ENCODE measurements at regions not wholly inside any gene's neighbourhood (a gene's known extent, or its start where the extent isn't known, plus 50 kb on each side); places are given as distances from the start of the nearest gene placed in this dataset.

DNA sequence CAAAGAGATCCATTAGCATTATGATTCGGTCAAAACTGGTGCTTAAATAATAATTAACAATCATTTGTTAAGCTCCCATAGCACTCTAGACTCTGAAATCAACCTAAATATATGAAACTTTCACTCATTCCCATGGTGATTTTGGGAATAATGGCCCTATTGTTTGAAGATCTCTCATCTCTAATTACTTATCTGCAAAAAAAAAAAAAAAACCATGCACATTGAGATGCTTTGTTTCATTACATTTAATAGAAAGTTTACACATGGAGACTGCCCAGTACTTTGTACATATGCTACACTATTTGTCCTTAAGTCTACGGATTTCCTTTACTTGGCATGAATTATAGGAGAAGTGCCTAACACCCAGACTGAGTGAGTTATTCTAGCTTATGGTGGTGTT, 280.6 kb upstream of the MEOX2 start:
- in situ Hi-C loops (cut with MboI) (no loop called here), intact Hi-C loops (cut with micrococcal nuclease) (no loop called here)
- Histone ChIP-seq H3K9me1 (ENCODE audit: control insufficient read depth, insufficient read depth, low read length) (no peaks in the 10 kb centered on the region), H3K4me3 (no peak overlapping the region), H3K27ac (ENCODE audit: extremely low read depth, low read depth, low read length) (no peak overlapping the region), H3K4me2 (ENCODE audit: insufficient read depth, low read length) (no peak overlapping the region), H3K9me3 (replicated peaks; ENCODE audit: control insufficient read depth, insufficient read depth, low read depth, low read length) (no peaks in the 10 kb centered on the region), H4K20me1 (replicated peaks; ENCODE audit: control insufficient read depth, insufficient read depth, low read length) (no peaks in the 10 kb centered on the region), H3K9ac (ENCODE audit: insufficient read depth in 1 of 2, low read depth in 2 of 2, low read length in 2 of 2) (no peak overlapping the region), H3K36me3 (ENCODE audit: control insufficient read depth, insufficient read depth, low read length) (no peaks in the 10 kb centered on the region), H3K27me3 (ENCODE audit: control insufficient read depth in 2 of 2, insufficient read depth in 2 of 2, low read length in 2 of 2) (no peaks in the 10 kb centered on the region), H3K79me2 (ENCODE audit: control insufficient read depth, insufficient read depth, low read length) (no peaks in the 10 kb centered on the region), H2AFZ (ENCODE audit: low read depth, low read length) (no peak overlapping the region), H3K4me1 (replicated peaks in 1 of 2; ENCODE audit: control insufficient read depth in 2 of 2, insufficient read depth in 2 of 2, low read length in 2 of 2) (no peaks in the 10 kb centered on the region)
- CTCF ChIA-PET (ENCODE audit: low intra/inter-chr PET ratio) = no interaction called here
- FAIRE-seq (no peak), DNase-seq (ENCODE audit: extremely low read depth in 1 of 4, low spot score in 3 of 4) (no peak), ATAC-seq (no peak)
- POLR2A ChIA-PET = no interaction called here
- 0% methylated on average over 2 of the region's 2 CpGs for WGBS (ENCODE audit: insufficient coverage, low coverage, missing lambda C conversion rate)
- BruUV-seq (replicated peaks) = no TSS peak
- TF ChIP-seq MECOM (CRISPR knock-in tag; IDR thresholded peaks at IDR 0.05) (no peak), ELF2 (CRISPR knock-in tag; IDR thresholded peaks at IDR 0.05) (no peak), GATAD2B (IDR thresholded peaks at IDR 0.05; ENCODE audit: borderline replicate concordance) (no peak), SAP30 (IDR thresholded peaks at IDR 0.05; ENCODE audit: borderline replicate concordance, insufficient read depth, low read depth, low read length, poor library complexity, severe bottlenecking) (no peak)
- TF ChIP-seq, protein P1, sequence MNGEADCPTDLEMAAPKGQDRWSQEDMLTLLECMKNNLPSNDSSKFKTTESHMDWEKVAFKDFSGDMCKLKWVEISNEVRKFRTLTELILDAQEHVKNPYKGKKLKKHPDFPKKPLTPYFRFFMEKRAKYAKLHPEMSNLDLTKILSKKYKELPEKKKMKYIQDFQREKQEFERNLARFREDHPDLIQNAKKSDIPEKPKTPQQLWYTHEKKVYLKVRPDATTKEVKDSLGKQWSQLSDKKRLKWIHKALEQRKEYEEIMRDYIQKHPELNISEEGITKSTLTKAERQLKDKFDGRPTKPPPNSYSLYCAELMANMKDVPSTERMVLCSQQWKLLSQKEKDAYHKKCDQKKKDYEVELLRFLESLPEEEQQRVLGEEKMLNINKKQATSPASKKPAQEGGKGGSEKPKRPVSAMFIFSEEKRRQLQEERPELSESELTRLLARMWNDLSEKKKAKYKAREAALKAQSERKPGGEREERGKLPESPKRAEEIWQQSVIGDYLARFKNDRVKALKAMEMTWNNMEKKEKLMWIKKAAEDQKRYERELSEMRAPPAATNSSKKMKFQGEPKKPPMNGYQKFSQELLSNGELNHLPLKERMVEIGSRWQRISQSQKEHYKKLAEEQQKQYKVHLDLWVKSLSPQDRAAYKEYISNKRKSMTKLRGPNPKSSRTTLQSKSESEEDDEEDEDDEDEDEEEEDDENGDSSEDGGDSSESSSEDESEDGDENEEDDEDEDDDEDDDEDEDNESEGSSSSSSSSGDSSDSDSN (IDR thresholded peaks at IDR 0.05; ENCODE audit: borderline replicate concordance in 1 of 2, low read depth in 2 of 2, low read length in 2 of 2) = no peak
